ENCODE measurements at regions not wholly inside any gene's neighbourhood (a gene's known extent, or its start where the extent isn't known, plus 50 kb on each side); places are given as distances from the start of the nearest gene placed in this dataset.

DNA sequence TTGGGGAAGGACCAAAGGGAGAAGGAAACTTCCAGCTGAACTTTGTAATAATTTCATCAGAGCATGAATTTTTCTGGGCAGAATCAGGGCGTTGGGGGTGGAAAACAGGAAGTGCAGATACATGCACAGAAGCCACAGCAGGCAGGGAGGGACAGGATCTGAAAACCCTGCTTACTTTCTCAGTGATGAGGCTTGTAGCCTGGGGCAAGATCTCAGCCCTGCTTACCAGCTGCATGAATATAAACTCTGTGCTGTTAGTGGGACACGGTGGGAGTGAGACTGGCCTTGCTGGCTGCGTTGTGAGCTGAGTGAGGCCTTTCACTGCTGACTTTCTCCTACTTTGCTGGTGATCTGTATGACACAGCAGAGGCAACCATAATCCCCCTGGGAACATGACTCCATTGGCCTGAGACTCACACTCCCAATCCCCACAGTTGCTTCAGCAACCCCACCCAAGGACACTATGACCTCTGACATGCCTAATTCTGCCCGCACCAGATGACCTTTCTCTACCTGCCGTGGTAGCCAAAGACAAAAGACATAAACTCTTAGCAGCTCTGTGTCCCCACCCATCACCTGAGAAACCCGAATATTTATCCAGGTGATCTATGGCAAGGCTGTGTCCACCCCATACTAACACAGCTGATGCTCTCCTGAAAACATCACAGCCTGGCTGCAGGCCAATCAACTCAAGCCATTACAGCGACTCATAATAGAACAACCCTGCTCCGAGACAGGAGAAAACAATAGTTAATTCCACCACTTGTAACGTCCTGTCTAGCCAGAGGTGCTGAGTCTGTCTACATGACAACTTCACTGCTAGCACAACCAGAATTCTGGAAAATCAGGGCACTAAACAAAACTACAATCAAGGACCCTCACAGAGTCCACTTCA is 190.7 kb upstream of the CHRM2 start:
- TF ChIP-seq, protein P1, sequence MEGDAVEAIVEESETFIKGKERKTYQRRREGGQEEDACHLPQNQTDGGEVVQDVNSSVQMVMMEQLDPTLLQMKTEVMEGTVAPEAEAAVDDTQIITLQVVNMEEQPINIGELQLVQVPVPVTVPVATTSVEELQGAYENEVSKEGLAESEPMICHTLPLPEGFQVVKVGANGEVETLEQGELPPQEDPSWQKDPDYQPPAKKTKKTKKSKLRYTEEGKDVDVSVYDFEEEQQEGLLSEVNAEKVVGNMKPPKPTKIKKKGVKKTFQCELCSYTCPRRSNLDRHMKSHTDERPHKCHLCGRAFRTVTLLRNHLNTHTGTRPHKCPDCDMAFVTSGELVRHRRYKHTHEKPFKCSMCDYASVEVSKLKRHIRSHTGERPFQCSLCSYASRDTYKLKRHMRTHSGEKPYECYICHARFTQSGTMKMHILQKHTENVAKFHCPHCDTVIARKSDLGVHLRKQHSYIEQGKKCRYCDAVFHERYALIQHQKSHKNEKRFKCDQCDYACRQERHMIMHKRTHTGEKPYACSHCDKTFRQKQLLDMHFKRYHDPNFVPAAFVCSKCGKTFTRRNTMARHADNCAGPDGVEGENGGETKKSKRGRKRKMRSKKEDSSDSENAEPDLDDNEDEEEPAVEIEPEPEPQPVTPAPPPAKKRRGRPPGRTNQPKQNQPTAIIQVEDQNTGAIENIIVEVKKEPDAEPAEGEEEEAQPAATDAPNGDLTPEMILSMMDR (conservative IDR thresholded peaks at IDR 0.05), result no peak
- TF ChIP-seq ZFX (IDR thresholded peaks at IDR 0.05), result no peak

Measured in C4-2B (cell line).